Breast epithelium (tissue), 4 donors: ENCODE measurements at regions not wholly inside any gene's neighbourhood (a gene's known extent, or its start where the extent isn't known, plus 50 kb on each side); places are given as distances from the start of the nearest gene placed in this dataset.
A peak's percentile ranks its signal among the peaks of the same experiment; 100 is the strongest.

Experiments used
- DNase-seq, 2 donors: peaks; one replicate each; pipeline ENCODE4 v3.0.0-alpha.2; 2019; ENCODE audit warnings: low spot score in 2 of 2
- H3K27ac ChIP-seq, 2 donors: fragments of 200-600 bp; sonication (generic) in 1 of 2; one replicate each; pipeline ENCODE4 v1.5.1; 2016 to 2019; ENCODE audit warnings: mild to moderate bottlenecking in 1 of 2
- H3K27me3 ChIP-seq, 2 donors: fragments of 200-600 bp; sonication (generic) in 1 of 2; one replicate each; pipeline versions ENCODE4 v1.5.1 to v1.6.0; 2017 to 2019; ENCODE audit warnings: control low read depth in 1 of 2, mild to moderate bottlenecking in 1 of 2
- H3K36me3 ChIP-seq: fragments of 200-600 bp; one replicate; pipeline ENCODE4 v1.5.1; 2019
- H3K4me1 ChIP-seq, 2 donors: fragments of 200-600 bp; sonication (generic); one replicate each; pipeline ENCODE4 v1.5.1; 2016 to 2019; ENCODE audit warnings: control low read depth in 1 of 2
- H3K4me3 ChIP-seq, 3 donors: fragments of 200-600 bp; sonication (generic); 1 replicate in 2 of 3; 2 replicates in 1 of 3; pipeline ENCODE4 v1.5.1; 2016 to 2019; ENCODE audit warnings: mild to moderate bottlenecking in 3 of 3, moderate library complexity in 2 of 3
- H3K9me3 ChIP-seq, 2 donors: fragments of 200-600 bp; sonication (generic) in 1 of 2; one replicate each; pipeline ENCODE4 v1.5.1; 2016 to 2019; ENCODE audit warnings: control low read depth in 1 of 2
- CTCF ChIP-seq, 3 donors: fragments of 450-650 bp; IDR thresholded peaks; one replicate each; pipeline ENCODE4 v1.5.1; 2016 to 2017; ENCODE audit warnings: antibody characterized with exemption in 3 of 3, mild to moderate bottlenecking in 3 of 3, moderate library complexity in 3 of 3
- POLR2A ChIP-seq: fragments of 450-650 bp; IDR thresholded peaks from one replicate; pipeline ENCODE4 v1.6.1; 2016; ENCODE audit warnings: antibody characterized with exemption, mild to moderate bottlenecking, moderate library complexity
- POLR2AphosphoS5 ChIP-seq, 3 donors: sonication (generic); formaldehyde crosslinking; IDR thresholded peaks; one replicate each; pipeline ENCODE4 v1.6.1; 2017; ENCODE audit warnings: antibody characterized with exemption in 3 of 3
- intact Hi-C: fragments of 100-400 bp; cut with DNase I; formaldehyde crosslinking; loops from one replicate; pipeline ENCODE4 v1.15.1; 2023; ENCODE audit warnings: low total_unique reads

- TF ChIP-seq CTCF (IDR thresholded peaks at IDR 0.05) (peak; percentile 26 to 75 (median 66)), POLR2A (no peak), POLR2AphosphoS5 (IDR thresholded peaks at IDR 0.05) (no peak)
- DNase-seq, result peak; percentile 38 to 74
Observed at GRCh38 chr17:72556944-72557826, 436.4 kb downstream of the SOX9 start.

GRCh38 chr17:72558971-72559476 lies 438.2 kb downstream of the SOX9 start:
- DNase-seq, result no peak

More at GRCh38 chr17:72556944-72557826, 436.4 kb downstream of the SOX9 start:
- H3K36me3 ChIP-seq, result no peaks in the 10 kb centered on the region
- no peaks in the 10 kb centered on the region for H3K27me3 ChIP-seq
- intact Hi-C loops, result no loop called here
- H3K9me3 ChIP-seq, result no peaks in the 10 kb centered on the region
- no peaks in the 10 kb centered on the region for H3K4me1 ChIP-seq
- H3K27ac ChIP-seq, result no peak overlapping the region
- H3K4me3 ChIP-seq, result no peak overlapping the region

GRCh38 chr17:72560303-72561247 lies 439.8 kb downstream of the SOX9 start:
- no peaks in the 10 kb centered on the region for H3K9me3 ChIP-seq
- TF ChIP-seq CTCF (IDR thresholded peaks at IDR 0.05) (peak; percentile 35 to 74 (median 63)), POLR2A (no peak), POLR2AphosphoS5 (IDR thresholded peaks at IDR 0.05) (no peak)
- intact Hi-C loops, result no loop called here
- no peak overlapping the region for H3K27ac ChIP-seq
- DNase-seq, result no peak
- H3K36me3 ChIP-seq, result no peaks in the 10 kb centered on the region
- H3K27me3 ChIP-seq, result no peaks in the 10 kb centered on the region
- no peaks in the 10 kb centered on the region for H3K4me1 ChIP-seq
- no peak overlapping the region for H3K4me3 ChIP-seq

More at GRCh38 chr17:72558971-72559476, 438.2 kb downstream of the SOX9 start:
- Histone ChIP-seq H3K27me3 (no peaks in the 10 kb centered on the region), H3K4me3 (no peak overlapping the region), H3K9me3 (no peaks in the 10 kb centered on the region), H3K4me1 (no peaks in the 10 kb centered on the region), H3K27ac (no peak overlapping the region), H3K36me3 (no peaks in the 10 kb centered on the region)
- intact Hi-C loops, result no loop called here
- TF ChIP-seq POLR2AphosphoS5 (IDR thresholded peaks at IDR 0.05) (no peak), POLR2A (no peak), CTCF (IDR thresholded peaks at IDR 0.05) (no peak)

GRCh38 chr17:72561266-72561665 lies 440.4 kb downstream of the SOX9 start:
- no peak overlapping the region for H3K4me3 ChIP-seq
- H3K36me3 ChIP-seq, result no peaks in the 10 kb centered on the region
- H3K27ac ChIP-seq, result no peak overlapping the region
- TF ChIP-seq CTCF (IDR thresholded peaks at IDR 0.05) (no peak), POLR2A (no peak), POLR2AphosphoS5 (IDR thresholded peaks at IDR 0.05) (no peak)
- H3K27me3 ChIP-seq, result no peaks in the 10 kb centered on the region
- intact Hi-C loops, result no loop called here
- H3K9me3 ChIP-seq, result no peaks in the 10 kb centered on the region
- no peak for DNase-seq
- H3K4me1 ChIP-seq, result no peaks in the 10 kb centered on the region
